ENCODE measurements at regions not wholly inside any gene's neighbourhood (a gene's known extent, or its start where the extent isn't known, plus 50 kb on each side); places are given as distances from the start of the nearest gene placed in this dataset.

DNA sequence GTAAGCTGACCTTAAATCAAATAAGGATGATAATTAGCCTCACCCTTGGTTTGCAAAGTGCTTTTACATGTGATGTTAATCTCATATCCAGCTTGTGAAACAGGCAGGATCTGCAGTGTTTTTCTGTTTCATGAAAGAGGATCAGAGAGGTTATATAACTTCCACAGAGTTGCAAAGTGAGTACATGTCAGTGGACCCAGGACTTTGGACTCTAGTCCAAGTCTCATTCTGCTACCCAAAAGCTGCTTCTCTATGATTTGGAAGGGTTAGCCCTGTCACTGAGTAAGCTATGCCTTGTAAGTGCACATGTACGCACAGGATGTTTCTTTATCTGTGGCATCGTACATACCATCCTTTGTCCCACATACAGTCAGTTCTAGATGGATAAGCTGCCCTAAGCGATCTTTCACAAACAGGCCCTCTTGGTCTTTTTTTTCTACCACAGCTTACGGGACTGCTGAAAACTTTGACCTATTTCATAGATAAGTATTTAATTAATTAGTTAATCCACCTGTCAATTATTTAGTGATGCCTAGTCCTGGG is 322.9 kb downstream of the TMEM38B start:
- TF ChIP-seq, protein P1, sequence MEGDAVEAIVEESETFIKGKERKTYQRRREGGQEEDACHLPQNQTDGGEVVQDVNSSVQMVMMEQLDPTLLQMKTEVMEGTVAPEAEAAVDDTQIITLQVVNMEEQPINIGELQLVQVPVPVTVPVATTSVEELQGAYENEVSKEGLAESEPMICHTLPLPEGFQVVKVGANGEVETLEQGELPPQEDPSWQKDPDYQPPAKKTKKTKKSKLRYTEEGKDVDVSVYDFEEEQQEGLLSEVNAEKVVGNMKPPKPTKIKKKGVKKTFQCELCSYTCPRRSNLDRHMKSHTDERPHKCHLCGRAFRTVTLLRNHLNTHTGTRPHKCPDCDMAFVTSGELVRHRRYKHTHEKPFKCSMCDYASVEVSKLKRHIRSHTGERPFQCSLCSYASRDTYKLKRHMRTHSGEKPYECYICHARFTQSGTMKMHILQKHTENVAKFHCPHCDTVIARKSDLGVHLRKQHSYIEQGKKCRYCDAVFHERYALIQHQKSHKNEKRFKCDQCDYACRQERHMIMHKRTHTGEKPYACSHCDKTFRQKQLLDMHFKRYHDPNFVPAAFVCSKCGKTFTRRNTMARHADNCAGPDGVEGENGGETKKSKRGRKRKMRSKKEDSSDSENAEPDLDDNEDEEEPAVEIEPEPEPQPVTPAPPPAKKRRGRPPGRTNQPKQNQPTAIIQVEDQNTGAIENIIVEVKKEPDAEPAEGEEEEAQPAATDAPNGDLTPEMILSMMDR (IDR thresholded peaks at IDR 0.05): no peak
- no peak for TF ChIP-seq POLR2A (IDR thresholded peaks at IDR 0.05)
